ENCODE measurements at regions not wholly inside any gene's neighbourhood (a gene's known extent, or its start where the extent isn't known, plus 50 kb on each side); places are given as distances from the start of the nearest gene placed in this dataset.

GRCh38 chr2:873651-874580 is 76.7 kb upstream of the SNTG2 start:
- no peaks in the 10 kb centered on the region for H3K9me3 ChIP-seq
- 82 to 87% methylated on average over 27 of the region's 27 CpGs for WGBS, 2 donors
- peaks cover 0 to 29% (median 15%) of the 10 kb centered on the region in 3 donors for H3K27me3 ChIP-seq
- intact Hi-C loops (cut with DNase I), result no loop called here
- no peak for TF ChIP-seq POLR2A (IDR thresholded peaks at IDR 0.05)
- no peak for TF ChIP-seq CTCF (IDR thresholded peaks at IDR 0.05)
- no peak for TF ChIP-seq EP300 (IDR thresholded peaks at IDR 0.05)
- TF ChIP-seq POLR2AphosphoS5 (IDR thresholded peaks at IDR 0.05), result no peak
- DNase-seq, result no peak
- H3K27ac ChIP-seq, result no peak overlapping the region
- H3K4me3 ChIP-seq, result no peak overlapping the region
- H3K36me3 ChIP-seq, result no peaks in the 10 kb centered on the region
- H3K4me1 ChIP-seq, result no peaks in the 10 kb centered on the region

- Histone ChIP-seq H3K27ac (no peak overlapping the region), H3K36me3 (no peaks in the 10 kb centered on the region), H3K4me3 (no peak overlapping the region), H3K27me3 (peaks cover 0 to 29% (median 15%) of the 10 kb centered on the region in 3 donors), H3K9me3 (no peaks in the 10 kb centered on the region), H3K4me1 (no peaks in the 10 kb centered on the region)
- intact Hi-C loops (cut with DNase I), result no loop called here
- no peak for DNase-seq
- 62 to 85% methylated on average over 4 of the region's 4 CpGs for WGBS, 2 donors
- TF ChIP-seq POLR2AphosphoS5 (IDR thresholded peaks at IDR 0.05) (no peak), CTCF (IDR thresholded peaks at IDR 0.05) (no peak), EP300 (IDR thresholded peaks at IDR 0.05) (no peak), POLR2A (IDR thresholded peaks at IDR 0.05) (no peak)
Measured at GRCh38 chr2:873027-873426, 77.6 kb upstream of the SNTG2 start.

- Histone ChIP-seq H3K27ac (no peak overlapping the region), H3K36me3 (no peaks in the 10 kb centered on the region), H3K27me3 (peaks cover 0 to 29% (median 15%) of the 10 kb centered on the region in 3 donors), H3K4me3 (no peak overlapping the region), H3K4me1 (no peaks in the 10 kb centered on the region), H3K9me3 (no peaks in the 10 kb centered on the region)
- WGBS, 2 donors, result 66 to 79% methylated on average over 19 of the region's 19 CpGs
- intact Hi-C loops (cut with DNase I), result no loop called here
- TF ChIP-seq CTCF (IDR thresholded peaks at IDR 0.05) (no peak), POLR2AphosphoS5 (IDR thresholded peaks at IDR 0.05) (no peak), POLR2A (IDR thresholded peaks at IDR 0.05) (no peak), EP300 (IDR thresholded peaks at IDR 0.05) (no peak)
- DNase-seq, result no peak
Measured at GRCh38 chr2:871926-872680, 78.5 kb upstream of the SNTG2 start.

- TF ChIP-seq POLR2A (IDR thresholded peaks at IDR 0.05), result no peak
- TF ChIP-seq EP300 (IDR thresholded peaks at IDR 0.05), result no peak
- TF ChIP-seq CTCF (IDR thresholded peaks at IDR 0.05), result no peak
- TF ChIP-seq POLR2AphosphoS5 (IDR thresholded peaks at IDR 0.05), result no peak
- 89 to 90% methylated on average over 24 of the region's 24 CpGs for WGBS, 2 donors
- intact Hi-C loops (cut with DNase I), result no loop called here
- no peaks in the 10 kb centered on the region for H3K9me3 ChIP-seq
- peaks cover 0 to 29% (median 15%) of the 10 kb centered on the region in 3 donors for H3K27me3 ChIP-seq
- H3K27ac ChIP-seq, result no peak overlapping the region
- no peaks in the 10 kb centered on the region for H3K4me1 ChIP-seq
- no peak for DNase-seq
- no peak overlapping the region for H3K4me3 ChIP-seq
- H3K36me3 ChIP-seq, result no peaks in the 10 kb centered on the region
Measured at GRCh38 chr2:871175-871727, 79.4 kb upstream of the SNTG2 start.
